A549 (cell line): ENCODE measurements at regions not wholly inside any gene's neighbourhood (a gene's known extent, or its start where the extent isn't known, plus 50 kb on each side); places are given as distances from the start of the nearest gene placed in this dataset.

Experiments
- CEBPB ChIP-seq, 2 experiments: fragments of >200 bp in 1 of 2; sonication (Bioruptor Twin) in 1 of 2; formaldehyde crosslinking in 1 of 2; IDR thresholded peaks; 2 replicates each; pipeline ENCODE4 v1.6.1; 2012 to 2016
- CHD2 ChIP-seq: fragments of 150-350 bp; IDR thresholded peaks from 2 replicates; pipeline ENCODE4 v1.6.1; 2014; ENCODE audit warnings: low read length; ENCODE audit not compliant: partially characterized antibody
- FOSL2 ChIP-seq, 2 experiments: fragments of 450-650 bp in 1 of 2; fragments of >200 bp in 1 of 2; sonication (Bioruptor Twin) in 1 of 2; formaldehyde crosslinking; IDR thresholded peaks; 2 replicates each; pipeline versions ENCODE4 v1.5.0 to v1.6.1; 2016 to 2020; ENCODE audit warnings: mild to moderate bottlenecking in 1 of 2, moderate library complexity in 1 of 2
- KDM5A ChIP-seq: fragments of 200-600 bp; sonication (generic); IDR thresholded peaks from 2 replicates; pipeline ENCODE4 v1.6.1; 2016; ENCODE audit warnings: antibody characterized with exemption, mild to moderate bottlenecking
- MAFK ChIP-seq: fragments of 450-650 bp; IDR thresholded peaks from 2 replicates; pipeline ENCODE4 v1.6.1; 2014; ENCODE audit not compliant: partially characterized antibody
- MYC ChIP-seq: IDR thresholded peaks from 2 replicates; pipeline ENCODE4 v1.6.1; 2012; ENCODE audit warnings: mild to moderate bottlenecking, inconsistent platforms, low read length, improper control_type of control experiment, borderline replicate concordance
- NR3C1 ChIP-seq: fragments of >200 bp; sonication (Bioruptor Twin); formaldehyde crosslinking; IDR thresholded peaks from 3 replicates; pipeline ENCODE4 v1.6.1; 2017
- POLR2A ChIP-seq: IDR thresholded peaks from 2 replicates; pipeline ENCODE4 v1.6.1; 2012; ENCODE audit warnings: mild to moderate bottlenecking, low read length
- POLR2AphosphoS2 ChIP-seq: conservative IDR thresholded peaks from 2 replicates; pipeline ENCODE4 v1.6.1; 2012; ENCODE audit warnings: low read length, improper control_type of control experiment, inconsistent platforms
- RFX5 ChIP-seq: fragments of 450-650 bp; IDR thresholded peaks from 2 replicates; pipeline ENCODE4 v1.7.1; 2014; ENCODE audit warnings: antibody characterized with exemption, mild to moderate bottlenecking, moderate library complexity
- TF ChIP-seq, protein P1 (sequence below): IDR thresholded peaks from 2 replicates; pipeline ENCODE4 v1.6.1; 2012
- TF ChIP-seq, protein P2 (sequence below): fragments of >200 bp; sonication (Bioruptor Twin); formaldehyde crosslinking; IDR thresholded peaks from 3 replicates; pipeline ENCODE4 v1.5.1; 2016

DNA sequence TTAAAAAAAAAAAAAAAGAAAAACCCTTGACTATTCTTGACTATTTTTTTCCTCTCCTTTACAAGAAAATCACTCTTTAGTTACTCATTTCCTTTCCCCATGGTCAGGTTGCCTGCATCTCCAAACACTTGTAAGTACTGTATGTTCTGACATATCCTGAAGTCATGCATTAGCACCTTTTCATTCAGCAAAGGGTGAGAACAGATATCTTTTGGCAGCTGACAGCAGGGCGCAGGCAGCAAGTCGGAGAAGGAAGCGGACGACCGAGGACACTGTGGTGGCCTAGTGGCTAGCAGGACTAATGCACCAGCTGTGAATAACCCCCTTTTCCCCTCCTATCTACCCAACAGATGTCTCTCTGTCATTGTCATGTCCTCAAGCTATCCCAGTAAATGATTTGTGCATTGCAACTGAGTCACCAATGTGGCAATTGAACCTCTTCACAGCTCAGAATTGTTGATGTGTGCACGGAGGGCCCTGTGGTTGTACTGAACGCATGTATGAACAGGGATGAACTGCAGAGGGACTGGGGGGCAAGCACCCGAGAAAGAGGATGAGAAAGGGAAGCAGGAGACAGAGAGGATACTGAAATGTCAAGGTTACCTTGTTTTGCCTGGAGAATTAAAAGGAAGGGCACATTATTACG is 996.0 kb upstream of the ARRDC3 start:
- TF ChIP-seq, protein P1, sequence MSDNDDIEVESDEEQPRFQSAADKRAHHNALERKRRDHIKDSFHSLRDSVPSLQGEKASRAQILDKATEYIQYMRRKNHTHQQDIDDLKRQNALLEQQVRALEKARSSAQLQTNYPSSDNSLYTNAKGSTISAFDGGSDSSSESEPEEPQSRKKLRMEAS = no peak
- TF ChIP-seq, protein P2, sequence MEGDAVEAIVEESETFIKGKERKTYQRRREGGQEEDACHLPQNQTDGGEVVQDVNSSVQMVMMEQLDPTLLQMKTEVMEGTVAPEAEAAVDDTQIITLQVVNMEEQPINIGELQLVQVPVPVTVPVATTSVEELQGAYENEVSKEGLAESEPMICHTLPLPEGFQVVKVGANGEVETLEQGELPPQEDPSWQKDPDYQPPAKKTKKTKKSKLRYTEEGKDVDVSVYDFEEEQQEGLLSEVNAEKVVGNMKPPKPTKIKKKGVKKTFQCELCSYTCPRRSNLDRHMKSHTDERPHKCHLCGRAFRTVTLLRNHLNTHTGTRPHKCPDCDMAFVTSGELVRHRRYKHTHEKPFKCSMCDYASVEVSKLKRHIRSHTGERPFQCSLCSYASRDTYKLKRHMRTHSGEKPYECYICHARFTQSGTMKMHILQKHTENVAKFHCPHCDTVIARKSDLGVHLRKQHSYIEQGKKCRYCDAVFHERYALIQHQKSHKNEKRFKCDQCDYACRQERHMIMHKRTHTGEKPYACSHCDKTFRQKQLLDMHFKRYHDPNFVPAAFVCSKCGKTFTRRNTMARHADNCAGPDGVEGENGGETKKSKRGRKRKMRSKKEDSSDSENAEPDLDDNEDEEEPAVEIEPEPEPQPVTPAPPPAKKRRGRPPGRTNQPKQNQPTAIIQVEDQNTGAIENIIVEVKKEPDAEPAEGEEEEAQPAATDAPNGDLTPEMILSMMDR = no peak
- TF ChIP-seq RFX5 = no peak
- TF ChIP-seq CHD2 = no peak
- TF ChIP-seq MAFK = no peak
- no peak for TF ChIP-seq FOSL2 (IDR thresholded peaks at IDR 0.05)
- no peak for TF ChIP-seq FOSL2 (CRISPR knock-in tag; IDR thresholded peaks at IDR 0.05)
- no peak for TF ChIP-seq NR3C1
- no peak for TF ChIP-seq MYC
- no peak for TF ChIP-seq POLR2AphosphoS2
- TF ChIP-seq POLR2A = no peak
- no peak for TF ChIP-seq KDM5A
- TF ChIP-seq CEBPB (IDR thresholded peaks at IDR 0.05) = no peak
